GM12891 (cell line): ENCODE measurements at regions not wholly inside any gene's neighbourhood (a gene's known extent, or its start where the extent isn't known, plus 50 kb on each side); places are given as distances from the start of the nearest gene placed in this dataset.

Experiments used
- POLR2A ChIP-seq: IDR thresholded peaks from 2 replicates; pipeline ENCODE4 v1.6.1; 2011; ENCODE audit warnings: low read depth, low read length, control low read depth
- POLR2AphosphoS5 ChIP-seq: IDR thresholded peaks from 2 replicates; pipeline ENCODE4 v1.6.1; 2011; ENCODE audit warnings: low read depth, low read length, control low read depth
- TAF1 ChIP-seq: IDR thresholded peaks from 2 replicates; pipeline ENCODE4 v1.6.1; 2011; ENCODE audit warnings: low read depth, low read length, control low read depth

- no peak for TF ChIP-seq TAF1
- no peak for TF ChIP-seq POLR2AphosphoS5
- no peak for TF ChIP-seq POLR2A
Observed at GRCh38 chr9:12516031-12516430, 177.2 kb upstream of the TYRP1 start.
